ENCODE measurements at regions not wholly inside any gene's neighbourhood (a gene's known extent, or its start where the extent isn't known, plus 50 kb on each side); places are given as distances from the start of the nearest gene placed in this dataset.

GRCh38 chr5:173411791-173412555 is 83.8 kb upstream of the STC2 start:
- 46 to 69% (median 54%) methylated on average over 10 of the region's 10 CpGs for WGBS, 3 donors
- DNase-seq (no peak), FAIRE-seq (no peak)
- H3K27ac ChIP-seq (ENCODE audit: low read depth in 1 of 3, low read length in 2 of 3): no peak overlapping the region
- no peak overlapping the region for H3K4me3 ChIP-seq (ENCODE audit: low read depth in 1 of 3, low read length in 3 of 3)
- no peaks in the 10 kb centered on the region for H3K9me3 ChIP-seq (ENCODE audit: control insufficient read depth in 2 of 2, insufficient read depth in 1 of 2, low read depth in 1 of 2, low read length in 1 of 2)
- no peaks in the 10 kb centered on the region for H3K36me3 ChIP-seq (ENCODE audit: control insufficient read depth in 3 of 3, insufficient read depth in 2 of 3, low read depth in 1 of 3, low read length in 3 of 3)
- no peaks in the 10 kb centered on the region for H3K4me1 ChIP-seq (ENCODE audit: control insufficient read depth in 3 of 3, insufficient read depth in 2 of 3, low read depth in 1 of 3, low read length in 2 of 3)
- H3K27me3 ChIP-seq (ENCODE audit: control insufficient read depth in 3 of 3, insufficient read depth in 3 of 3, low read length in 3 of 3): peaks cover 0 to 4% (median 0%) of the 10 kb centered on the region in 3 donors

DNA sequence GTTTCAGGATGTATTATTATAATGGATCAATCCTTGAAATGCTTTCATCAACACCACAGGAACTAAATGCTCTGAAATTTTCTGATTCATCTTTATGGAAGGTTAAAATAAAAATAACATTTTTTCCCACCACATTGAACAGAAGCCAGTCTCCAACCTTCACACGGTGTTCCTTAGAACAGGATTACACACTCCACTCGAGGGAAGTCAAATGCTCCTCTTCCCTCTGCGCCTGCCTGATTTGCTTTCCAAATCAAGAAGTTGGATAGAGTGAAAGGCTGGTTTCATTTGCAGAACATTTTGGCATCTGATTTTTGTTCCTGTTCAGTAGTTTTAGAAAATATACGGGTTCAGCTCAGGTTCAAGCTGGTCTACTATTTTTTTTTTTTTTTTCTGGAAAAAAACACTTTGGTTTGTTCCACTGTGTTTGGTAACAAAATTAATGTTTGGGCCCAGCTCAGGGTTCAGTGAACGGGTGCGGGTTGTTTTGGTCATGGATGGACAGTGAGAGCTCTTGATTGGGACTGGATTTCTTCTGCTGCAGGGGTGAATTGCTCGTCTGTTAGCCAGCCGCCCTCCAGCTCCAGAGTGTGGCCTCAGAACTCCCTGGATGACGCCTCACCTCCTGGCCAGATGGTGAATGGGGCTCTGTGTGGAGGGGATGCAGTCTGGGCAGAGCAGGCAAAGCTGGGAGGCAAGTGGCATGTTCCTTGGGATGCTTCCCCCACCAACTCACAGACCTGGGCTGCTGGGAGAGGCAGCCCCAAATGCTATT is 82.4 kb upstream of the STC2 start:
- FAIRE-seq: no peak
- Histone ChIP-seq H3K9me3 (ENCODE audit: control insufficient read depth in 2 of 2, insufficient read depth in 1 of 2, low read depth in 1 of 2, low read length in 1 of 2) (no peaks in the 10 kb centered on the region), H3K4me1 (ENCODE audit: control insufficient read depth in 3 of 3, insufficient read depth in 2 of 3, low read depth in 1 of 3, low read length in 2 of 3) (no peaks in the 10 kb centered on the region), H3K27me3 (ENCODE audit: control insufficient read depth in 3 of 3, insufficient read depth in 3 of 3, low read length in 3 of 3) (peaks cover 0 to 4% (median 0%) of the 10 kb centered on the region in 3 donors), H3K27ac (ENCODE audit: low read depth in 1 of 3, low read length in 2 of 3) (no peak overlapping the region), H3K36me3 (ENCODE audit: control insufficient read depth in 3 of 3, insufficient read depth in 2 of 3, low read depth in 1 of 3, low read length in 3 of 3) (no peaks in the 10 kb centered on the region), H3K4me3 (ENCODE audit: low read depth in 1 of 3, low read length in 3 of 3) (no peak overlapping the region)
- no peak for DNase-seq
- WGBS, 3 donors: 84 to 89% (median 87%) methylated on average over 9 of the region's 9 CpGs

DNA sequence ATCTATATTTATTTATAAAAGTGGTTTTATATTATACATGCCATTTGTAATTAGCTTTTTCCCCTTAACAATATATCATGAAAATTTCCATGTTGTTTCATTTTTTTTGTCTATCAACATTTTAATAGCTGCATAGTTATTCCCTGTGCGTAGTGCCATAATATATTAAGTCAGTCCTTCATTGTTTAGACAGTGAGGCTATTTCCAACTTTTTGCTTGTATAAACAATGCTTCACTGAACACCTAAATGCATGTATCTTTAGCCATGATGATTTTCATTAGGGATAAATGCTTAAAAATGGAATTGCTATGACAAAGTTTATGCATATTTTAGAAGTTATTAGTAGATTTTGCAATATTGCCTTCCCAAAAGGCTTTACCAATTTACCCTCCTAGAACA is 80.7 kb upstream of the STC2 start:
- no peak overlapping the region for H3K27ac ChIP-seq (ENCODE audit: low read depth in 1 of 3, low read length in 2 of 3)
- H3K36me3 ChIP-seq (ENCODE audit: control insufficient read depth in 3 of 3, insufficient read depth in 2 of 3, low read depth in 1 of 3, low read length in 3 of 3): no peaks in the 10 kb centered on the region
- WGBS, 3 donors: 69 to 90% (median 88%) methylated on average over 1 of the region's 1 CpG
- FAIRE-seq: no peak
- no peaks in the 10 kb centered on the region for H3K9me3 ChIP-seq (ENCODE audit: control insufficient read depth in 2 of 2, insufficient read depth in 1 of 2, low read depth in 1 of 2, low read length in 1 of 2)
- H3K27me3 ChIP-seq (ENCODE audit: control insufficient read depth in 3 of 3, insufficient read depth in 3 of 3, low read length in 3 of 3): peaks cover 0 to 4% (median 0%) of the 10 kb centered on the region in 3 donors
- DNase-seq: no peak
- H3K4me1 ChIP-seq (ENCODE audit: control insufficient read depth in 3 of 3, insufficient read depth in 2 of 3, low read depth in 1 of 3, low read length in 2 of 3): no peaks in the 10 kb centered on the region
- no peak overlapping the region for H3K4me3 ChIP-seq (ENCODE audit: low read depth in 1 of 3, low read length in 3 of 3)

DNA sequence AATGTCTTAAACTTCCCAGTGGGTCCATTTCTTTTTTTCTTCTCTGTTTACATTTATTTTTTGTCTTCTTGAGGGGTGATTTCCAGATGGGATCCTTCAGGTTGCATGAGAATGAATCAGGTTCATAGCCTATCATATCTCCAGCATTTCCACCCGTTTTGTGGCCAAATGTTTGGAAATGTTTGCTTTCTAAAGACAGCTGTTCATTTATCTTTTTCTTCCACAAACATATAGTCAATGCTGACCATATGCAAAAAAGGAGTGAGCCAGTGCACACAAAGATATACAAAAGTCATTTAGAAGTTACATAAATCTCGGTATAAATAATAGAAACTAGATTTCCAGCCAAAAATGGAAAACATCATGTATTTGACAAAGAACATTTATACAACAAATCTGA is 71.6 kb upstream of the STC2 start:
- Histone ChIP-seq H3K4me1 (ENCODE audit: control insufficient read depth in 3 of 3, insufficient read depth in 2 of 3, low read depth in 1 of 3, low read length in 2 of 3) (no peaks in the 10 kb centered on the region), H3K36me3 (ENCODE audit: control insufficient read depth in 3 of 3, insufficient read depth in 2 of 3, low read depth in 1 of 3, low read length in 3 of 3) (no peaks in the 10 kb centered on the region), H3K9me3 (ENCODE audit: control insufficient read depth in 2 of 2, insufficient read depth in 1 of 2, low read depth in 1 of 2, low read length in 1 of 2) (no peaks in the 10 kb centered on the region), H3K27ac (ENCODE audit: low read depth in 1 of 3, low read length in 2 of 3) (no peak overlapping the region), H3K27me3 (ENCODE audit: control insufficient read depth in 3 of 3, insufficient read depth in 3 of 3, low read length in 3 of 3) (no peaks in the 10 kb centered on the region), H3K4me3 (ENCODE audit: low read depth in 1 of 3, low read length in 3 of 3) (no peak overlapping the region)
- DNase-seq (no peak), FAIRE-seq (no peak)
- 42 to 48% (median 47%) methylated on average over 2 of the region's 2 CpGs for WGBS, 3 donors

DNA sequence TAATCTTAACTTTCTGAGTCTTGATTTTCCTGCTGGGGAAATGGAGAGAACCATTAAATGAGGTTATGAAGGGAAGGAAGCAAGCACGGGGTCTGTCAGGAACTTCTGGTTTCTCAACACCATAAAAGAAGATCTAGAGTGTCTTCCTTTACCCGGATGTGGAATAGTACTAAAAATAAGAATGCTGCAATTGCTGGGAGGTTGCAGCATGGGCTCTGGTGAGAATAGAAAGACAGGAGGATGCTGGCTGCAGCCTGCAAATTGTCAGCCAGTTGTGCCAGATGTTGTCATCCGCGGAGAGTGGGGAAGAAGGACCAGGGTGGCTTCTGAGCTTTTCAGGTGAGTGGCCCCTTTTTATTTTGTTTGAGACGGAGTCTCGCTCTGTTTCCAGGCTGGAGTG is 69.3 kb upstream of the STC2 start:
- Histone ChIP-seq H3K36me3 (ENCODE audit: control insufficient read depth in 3 of 3, insufficient read depth in 2 of 3, low read depth in 1 of 3, low read length in 3 of 3) (no peaks in the 10 kb centered on the region), H3K9me3 (ENCODE audit: control insufficient read depth in 2 of 2, insufficient read depth in 1 of 2, low read depth in 1 of 2, low read length in 1 of 2) (peaks cover 0 to 4% of the 10 kb centered on the region in 2 donors), H3K4me3 (ENCODE audit: low read depth in 1 of 3, low read length in 3 of 3) (no peak overlapping the region), H3K27me3 (ENCODE audit: control insufficient read depth in 3 of 3, insufficient read depth in 3 of 3, low read length in 3 of 3) (no peaks in the 10 kb centered on the region), H3K27ac (ENCODE audit: low read depth in 1 of 3, low read length in 2 of 3) (no peak overlapping the region), H3K4me1 (ENCODE audit: control insufficient read depth in 3 of 3, insufficient read depth in 2 of 3, low read depth in 1 of 3, low read length in 2 of 3) (no peaks in the 10 kb centered on the region)
- DNase-seq (no peak), FAIRE-seq (no peak)
- WGBS, 3 donors: 64 to 81% (median 72%) methylated on average over 6 of the region's 6 CpGs

GRCh38 chr5:173396311-173396993 is 68.2 kb upstream of the STC2 start:
- 72 to 74% (median 73%) methylated on average over 14 of the region's 14 CpGs for WGBS, 3 donors
- H3K36me3 ChIP-seq (ENCODE audit: control insufficient read depth in 3 of 3, insufficient read depth in 2 of 3, low read depth in 1 of 3, low read length in 3 of 3): no peaks in the 10 kb centered on the region
- no peak for FAIRE-seq
- peaks cover 0 to 9% of the 10 kb centered on the region in 2 donors for H3K9me3 ChIP-seq (ENCODE audit: control insufficient read depth in 2 of 2, insufficient read depth in 1 of 2, low read depth in 1 of 2, low read length in 1 of 2)
- no peak for DNase-seq
- no peaks in the 10 kb centered on the region for H3K4me1 ChIP-seq (ENCODE audit: control insufficient read depth in 3 of 3, insufficient read depth in 2 of 3, low read depth in 1 of 3, low read length in 2 of 3)
- H3K27ac ChIP-seq (ENCODE audit: low read depth in 1 of 3, low read length in 2 of 3): no peak overlapping the region
- no peak overlapping the region for H3K4me3 ChIP-seq (ENCODE audit: low read depth in 1 of 3, low read length in 3 of 3)
- H3K27me3 ChIP-seq (ENCODE audit: control insufficient read depth in 3 of 3, insufficient read depth in 3 of 3, low read length in 3 of 3): peaks cover 0 to 3% (median 0%) of the 10 kb centered on the region in 3 donors

DNA sequence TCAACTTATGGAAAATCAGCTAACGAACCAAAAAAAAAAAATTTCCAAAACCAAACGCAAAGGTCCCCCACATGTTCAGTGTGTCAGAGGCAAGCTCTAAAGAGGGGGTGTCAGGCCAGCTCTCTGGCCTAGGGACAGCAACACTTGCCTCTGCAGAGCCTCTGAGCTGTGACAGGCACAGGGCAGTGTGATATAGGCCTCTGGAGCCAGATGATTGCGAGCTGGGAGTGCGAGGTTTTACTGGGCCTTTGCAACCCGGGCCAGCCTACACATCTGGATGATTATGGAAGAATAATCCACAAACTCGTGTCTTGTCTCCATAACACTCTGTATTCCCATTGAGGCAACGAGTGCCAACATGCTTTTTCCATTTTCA is 67.7 kb upstream of the STC2 start:
- peaks cover 0 to 9% of the 10 kb centered on the region in 2 donors for H3K9me3 ChIP-seq (ENCODE audit: control insufficient read depth in 2 of 2, insufficient read depth in 1 of 2, low read depth in 1 of 2, low read length in 1 of 2)
- WGBS, 3 donors: 71 to 78% (median 75%) methylated on average over 7 of the region's 7 CpGs
- H3K36me3 ChIP-seq (ENCODE audit: control insufficient read depth in 3 of 3, insufficient read depth in 2 of 3, low read depth in 1 of 3, low read length in 3 of 3): no peaks in the 10 kb centered on the region
- no peak overlapping the region for H3K27ac ChIP-seq (ENCODE audit: low read depth in 1 of 3, low read length in 2 of 3)
- FAIRE-seq (no peak), DNase-seq (no peak)
- no peak overlapping the region for H3K4me3 ChIP-seq (ENCODE audit: low read depth in 1 of 3, low read length in 3 of 3)
- no peaks in the 10 kb centered on the region for H3K4me1 ChIP-seq (ENCODE audit: control insufficient read depth in 3 of 3, insufficient read depth in 2 of 3, low read depth in 1 of 3, low read length in 2 of 3)
- H3K27me3 ChIP-seq (ENCODE audit: control insufficient read depth in 3 of 3, insufficient read depth in 3 of 3, low read length in 3 of 3): peaks cover 0 to 3% (median 0%) of the 10 kb centered on the region in 3 donors

- DNase-seq: no peak
- WGBS, 3 donors: 61 to 68% (median 66%) methylated on average over 6 of the region's 6 CpGs
Observed at GRCh38 chr5:173395257-173395932, 67.2 kb upstream of the STC2 start.

More at GRCh38 chr5:173395257-173395932, 67.2 kb upstream of the STC2 start:
- Histone ChIP-seq H3K36me3 (ENCODE audit: control insufficient read depth in 3 of 3, insufficient read depth in 2 of 3, low read depth in 1 of 3, low read length in 3 of 3) (no peaks in the 10 kb centered on the region), H3K4me3 (ENCODE audit: low read depth in 1 of 3, low read length in 3 of 3) (no peak overlapping the region), H3K4me1 (ENCODE audit: control insufficient read depth in 3 of 3, insufficient read depth in 2 of 3, low read depth in 1 of 3, low read length in 2 of 3) (no peaks in the 10 kb centered on the region), H3K27me3 (ENCODE audit: control insufficient read depth in 3 of 3, insufficient read depth in 3 of 3, low read length in 3 of 3) (peaks cover 0 to 3% (median 0%) of the 10 kb centered on the region in 3 donors), H3K27ac (ENCODE audit: low read depth in 1 of 3, low read length in 2 of 3) (no peak overlapping the region), H3K9me3 (ENCODE audit: control insufficient read depth in 2 of 2, insufficient read depth in 1 of 2, low read depth in 1 of 2, low read length in 1 of 2) (peaks cover 0 to 9% of the 10 kb centered on the region in 2 donors)
- no peak for FAIRE-seq

All from small intestine (tissue), 7 donors.